ENCODE measurements at regions not wholly inside any gene's neighbourhood (a gene's known extent, or its start where the extent isn't known, plus 50 kb on each side); places are given as distances from the start of the nearest gene placed in this dataset.

DNA sequence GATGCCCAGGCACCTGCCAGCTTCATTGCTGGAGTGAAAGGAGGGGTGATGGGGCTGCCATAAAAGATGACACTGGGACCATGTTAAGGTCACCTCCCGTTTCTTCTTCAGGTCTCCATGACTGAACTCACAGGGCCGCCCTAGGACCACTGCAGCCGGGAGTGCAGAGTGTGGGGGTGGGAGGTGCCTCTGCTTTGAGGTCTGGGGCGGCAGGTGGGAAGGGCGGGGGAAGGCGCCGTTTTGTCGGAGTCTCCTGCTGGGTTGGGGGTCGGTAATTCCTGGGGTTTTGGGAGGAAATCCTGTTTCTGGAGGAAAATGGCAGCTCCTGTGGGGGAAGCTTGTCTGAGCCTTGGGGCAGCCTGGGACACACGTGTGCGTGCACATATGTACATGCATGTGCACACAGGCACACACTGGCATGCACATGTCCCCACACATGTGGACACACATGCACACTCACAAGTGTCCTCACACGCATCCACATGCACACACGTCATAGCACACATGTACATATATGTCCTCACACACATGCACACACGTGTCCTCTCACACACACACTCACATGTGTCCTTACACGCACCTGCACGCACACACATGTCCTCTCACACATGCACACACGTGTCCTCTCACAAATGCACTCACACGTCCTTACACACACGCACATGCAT lies 990.9 kb downstream of the BRD1 start:
- no peak overlapping the region for H3K27ac ChIP-seq
- no peak for DNase-seq
- 83 to 88% methylated on average over 10 to 12 of the region's 19 CpGs for WGBS, 2 donors
- intact Hi-C loops (cut with DNase I), result no loop called here
- peaks cover 0 to 4% (median 3%) of the 10 kb centered on the region in 3 donors for H3K9me3 ChIP-seq
- H3K4me3 ChIP-seq, result no peak overlapping the region
- H3K36me3 ChIP-seq, result no peaks in the 10 kb centered on the region
- peaks cover 0 to 41% (median 0%) of the 10 kb centered on the region in 4 donors for H3K27me3 ChIP-seq
- no peaks in the 10 kb centered on the region for H3K4me1 ChIP-seq
- no peak for TF ChIP-seq POLR2A (IDR thresholded peaks at IDR 0.05)
- TF ChIP-seq, protein P1, sequence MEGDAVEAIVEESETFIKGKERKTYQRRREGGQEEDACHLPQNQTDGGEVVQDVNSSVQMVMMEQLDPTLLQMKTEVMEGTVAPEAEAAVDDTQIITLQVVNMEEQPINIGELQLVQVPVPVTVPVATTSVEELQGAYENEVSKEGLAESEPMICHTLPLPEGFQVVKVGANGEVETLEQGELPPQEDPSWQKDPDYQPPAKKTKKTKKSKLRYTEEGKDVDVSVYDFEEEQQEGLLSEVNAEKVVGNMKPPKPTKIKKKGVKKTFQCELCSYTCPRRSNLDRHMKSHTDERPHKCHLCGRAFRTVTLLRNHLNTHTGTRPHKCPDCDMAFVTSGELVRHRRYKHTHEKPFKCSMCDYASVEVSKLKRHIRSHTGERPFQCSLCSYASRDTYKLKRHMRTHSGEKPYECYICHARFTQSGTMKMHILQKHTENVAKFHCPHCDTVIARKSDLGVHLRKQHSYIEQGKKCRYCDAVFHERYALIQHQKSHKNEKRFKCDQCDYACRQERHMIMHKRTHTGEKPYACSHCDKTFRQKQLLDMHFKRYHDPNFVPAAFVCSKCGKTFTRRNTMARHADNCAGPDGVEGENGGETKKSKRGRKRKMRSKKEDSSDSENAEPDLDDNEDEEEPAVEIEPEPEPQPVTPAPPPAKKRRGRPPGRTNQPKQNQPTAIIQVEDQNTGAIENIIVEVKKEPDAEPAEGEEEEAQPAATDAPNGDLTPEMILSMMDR (IDR thresholded peaks at IDR 0.05), result no peak

DNA sequence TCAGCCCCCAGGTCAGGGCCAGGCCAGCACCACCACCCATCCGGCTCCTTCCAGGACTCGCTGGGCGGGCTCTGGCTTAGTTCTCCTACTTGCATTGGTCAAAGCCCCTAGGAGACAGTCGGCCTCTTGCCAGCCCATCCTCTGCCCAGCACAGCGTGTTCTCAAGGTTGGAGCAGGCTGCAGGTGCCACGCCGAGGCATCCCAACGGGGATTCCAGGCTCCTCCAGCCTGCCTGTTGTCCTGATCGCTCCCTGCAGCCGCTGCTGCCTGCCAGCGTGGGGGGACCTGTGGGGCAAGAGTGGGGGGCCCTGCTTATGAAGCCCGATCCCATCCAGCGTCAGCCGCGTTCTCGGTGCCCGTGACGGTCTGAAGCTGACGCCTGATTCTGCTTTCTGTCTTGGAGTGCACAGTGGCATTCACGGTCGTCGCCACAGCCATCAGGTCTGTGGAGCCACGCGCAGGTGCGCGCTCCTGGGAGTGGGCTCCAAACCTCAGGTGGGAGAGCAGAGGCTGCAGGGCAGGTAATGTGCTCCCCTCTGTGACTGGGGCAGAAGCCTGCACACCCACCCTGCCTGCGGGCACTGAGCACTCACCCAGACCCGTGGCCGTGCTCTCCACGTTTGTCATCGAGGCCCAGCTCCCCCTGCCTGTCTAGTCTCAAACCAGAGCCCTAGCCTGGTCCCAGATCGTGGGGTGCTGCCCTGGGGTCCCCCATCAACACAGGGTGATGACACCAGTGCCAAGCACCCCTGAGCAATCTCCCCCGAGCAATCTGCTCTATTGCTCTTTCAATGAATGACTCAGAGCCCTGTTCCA lies 991.6 kb downstream of the BRD1 start:
- TF ChIP-seq, protein P1 (IDR thresholded peaks at IDR 0.05), result no peak
- no peak for TF ChIP-seq POLR2A (IDR thresholded peaks at IDR 0.05)
- H3K36me3 ChIP-seq, result no peaks in the 10 kb centered on the region
- H3K9me3 ChIP-seq, result peaks cover 0 to 8% (median 4%) of the 10 kb centered on the region in 3 donors
- DNase-seq, result no peak
- WGBS, 2 donors, result 60 to 82% methylated on average over 7 to 14 of the region's 33 CpGs
- H3K27me3 ChIP-seq, result peaks cover 0 to 41% (median 0%) of the 10 kb centered on the region in 4 donors
- H3K4me3 ChIP-seq, result no peak overlapping the region
- no peak overlapping the region for H3K27ac ChIP-seq
- intact Hi-C loops (cut with DNase I), result no loop called here
- H3K4me1 ChIP-seq, result no peaks in the 10 kb centered on the region

DNA sequence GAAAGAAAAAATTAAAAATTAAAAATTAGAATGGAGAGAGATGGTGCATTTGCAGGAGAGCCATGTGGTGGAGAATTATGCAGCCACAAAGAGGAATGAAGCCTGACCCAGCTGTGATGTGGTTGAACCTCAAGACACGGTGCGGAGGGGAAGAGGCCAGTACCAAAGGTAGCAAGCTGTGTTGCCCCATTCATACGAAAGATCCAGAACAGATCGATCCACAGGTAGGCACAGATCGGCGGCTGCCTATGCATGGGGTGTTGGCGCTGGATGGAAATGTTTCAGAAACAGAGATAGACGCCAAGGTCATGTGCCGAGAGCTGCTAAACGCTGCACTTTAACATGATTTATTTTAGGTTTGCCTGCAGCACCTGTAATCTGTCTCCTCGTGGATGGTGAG lies 992.3 kb downstream of the BRD1 start:
- peaks cover 0 to 39% (median 0%) of the 10 kb centered on the region in 4 donors for H3K27me3 ChIP-seq
- no peak overlapping the region for H3K27ac ChIP-seq
- intact Hi-C loops (cut with DNase I), result no loop called here
- no peak overlapping the region for H3K4me3 ChIP-seq
- no peak for DNase-seq
- no peaks in the 10 kb centered on the region for H3K4me1 ChIP-seq
- no peak for TF ChIP-seq POLR2A (IDR thresholded peaks at IDR 0.05)
- TF ChIP-seq, protein P1 (IDR thresholded peaks at IDR 0.05), result no peak
- H3K36me3 ChIP-seq, result no peaks in the 10 kb centered on the region
- H3K9me3 ChIP-seq, result peaks cover 0 to 8% (median 4%) of the 10 kb centered on the region in 3 donors
- 73 to 90% methylated on average over 11 of the region's 11 CpGs for WGBS, 2 donors

DNA sequence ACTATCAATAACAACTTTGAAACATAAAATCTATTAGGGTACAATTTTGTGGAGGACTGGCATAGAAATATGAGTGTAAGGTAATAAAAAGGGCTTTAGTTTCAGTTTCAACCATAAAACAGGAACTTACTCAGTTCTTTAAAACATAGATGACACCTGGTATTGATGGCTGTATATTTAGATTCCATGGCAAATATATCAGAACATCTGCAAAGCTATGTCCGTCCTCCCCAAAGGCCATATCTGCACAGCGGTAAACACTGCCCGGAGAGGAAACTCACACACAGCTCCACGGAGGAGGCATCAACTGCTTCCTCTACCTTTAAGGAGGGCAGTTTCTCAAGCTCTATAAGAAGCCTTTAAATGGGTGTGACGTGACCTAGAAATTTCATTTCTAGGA lies 993.3 kb downstream of the BRD1 start:
- WGBS, 2 donors, result 48 to 67% methylated on average over 5 of the region's 5 CpGs
- no peak for TF ChIP-seq POLR2A (IDR thresholded peaks at IDR 0.05)
- TF ChIP-seq, protein P1 (IDR thresholded peaks at IDR 0.05), result no peak
- intact Hi-C loops (cut with DNase I), result no loop called here

DNA sequence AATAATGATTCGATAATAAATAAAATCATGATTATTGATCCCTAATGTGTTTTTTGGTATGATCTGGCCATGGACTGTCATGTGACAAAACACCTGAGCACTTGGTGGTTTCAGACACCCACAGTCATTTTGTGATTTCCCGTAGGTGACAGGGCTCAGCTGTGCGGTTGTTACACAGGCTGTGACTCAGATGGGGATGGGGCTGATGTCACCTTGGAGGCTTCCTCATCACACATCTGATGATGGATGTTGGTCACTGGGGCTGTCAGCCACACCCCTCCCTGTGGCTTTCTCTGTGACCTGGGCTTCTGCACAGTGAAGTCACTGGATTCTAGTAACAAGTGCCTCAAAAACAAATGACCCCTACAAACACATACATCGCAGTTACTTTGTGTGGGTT lies 995.1 kb downstream of the BRD1 start:
- Histone ChIP-seq H3K4me3 (no peak overlapping the region), H3K9me3 (peaks cover 0 to 8% (median 4%) of the 10 kb centered on the region in 3 donors), H3K27me3 (peaks cover 0 to 47% (median 0%) of the 10 kb centered on the region in 4 donors), H3K27ac (no peak overlapping the region), H3K36me3 (no peaks in the 10 kb centered on the region), H3K4me1 (no peaks in the 10 kb centered on the region)
- 74 to 75% methylated on average over 4 of the region's 4 CpGs for whole genome bisulfite sequencing, 2 donors
- DNase-seq, result no peak
- intact Hi-C loops (cut with DNase I), result no loop called here
- TF ChIP-seq, protein P1 (IDR thresholded peaks at IDR 0.05), result no peak
- no peak for TF ChIP-seq POLR2A (IDR thresholded peaks at IDR 0.05)

More for the DNA sequence above, 993.3 kb downstream of the BRD1 start:
- H3K36me3 ChIP-seq, result no peaks in the 10 kb centered on the region
- DNase-seq, result no peak
- peaks cover 0 to 8% (median 4%) of the 10 kb centered on the region in 3 donors for H3K9me3 ChIP-seq
- no peaks in the 10 kb centered on the region for H3K4me1 ChIP-seq
- H3K27me3 ChIP-seq, result peaks cover 0 to 36% (median 0%) of the 10 kb centered on the region in 4 donors
- no peak overlapping the region for H3K4me3 ChIP-seq
- no peak overlapping the region for H3K27ac ChIP-seq

Data from esophagus squamous epithelium (tissue), 5 donors.